ENCODE measurements at regions not wholly inside any gene's neighbourhood (a gene's known extent, or its start where the extent isn't known, plus 50 kb on each side); places are given as distances from the start of the nearest gene placed in this dataset.

GRCh38 chr15:93485438-93486327 is 396.7 kb upstream of the RGMA start:
- no peak overlapping the region for H2BK15ac ChIP-seq (ENCODE audit: low read depth, low read length)
- in situ Hi-C loops (cut with MboI; ENCODE audit: low sequenced_read_pairs), result no loop called here
- H3K9me3 ChIP-seq (ENCODE audit: control insufficient read depth, insufficient read depth, low read length), result peaks cover 32% of the 10 kb centered on the region
- no peaks in the 10 kb centered on the region for H3K4me1 ChIP-seq (ENCODE audit: control insufficient read depth, insufficient read depth, low read length)
- no peak overlapping the region for H4K91ac ChIP-seq (ENCODE audit: insufficient read depth, low read depth, low read length)
- no peak overlapping the region for H3K56ac ChIP-seq (ENCODE audit: extremely low read depth, insufficient read depth, low read length)
- TF ChIP-seq CHD1 (IDR thresholded peaks at IDR 0.05; ENCODE audit: low read depth, low read length) (no peak), MAFK (IDR thresholded peaks at IDR 0.05; ENCODE audit: low read depth, low read length) (no peak), POLR2A (IDR thresholded peaks at IDR 0.05; ENCODE audit: low read depth, low read length) (no peak), CEBPB (IDR thresholded peaks at IDR 0.05; ENCODE audit: low read depth, low read length) (no peak), RFX5 (IDR thresholded peaks at IDR 0.05; ENCODE audit: low read depth, low read length) (no peak), MAZ (IDR thresholded peaks at IDR 0.05; ENCODE audit: borderline replicate concordance, low read depth, low read length) (no peak)
- H3K18ac ChIP-seq (ENCODE audit: low read depth, low read length), result no peak overlapping the region
- DNase-seq (no peak), ATAC-seq (ENCODE audit: low read depth) (no peak)
- no TSS peak for BruUV-seq (replicated peaks)
- no peak overlapping the region for H4K5ac ChIP-seq (ENCODE audit: low read depth, low read length)
- no peak overlapping the region for H3K9ac ChIP-seq (ENCODE audit: low read depth, low read length)
- POLR2A ChIA-PET (ENCODE audit: unreplicated experiment), result no interaction called here
- no peak overlapping the region for H3K4me2 ChIP-seq (ENCODE audit: low read depth, low read length)
- no peak overlapping the region for H3K14ac ChIP-seq (replicated peaks; ENCODE audit: low read depth, low read length)
- no peak overlapping the region for H2AK9ac ChIP-seq (replicated peaks; ENCODE audit: low read depth, low read length, poor library complexity)
- H2AFZ ChIP-seq (replicated peaks; ENCODE audit: low read length, poor library complexity), result no peak overlapping the region
- H3K27me3 ChIP-seq (ENCODE audit: control insufficient read depth, insufficient read depth, low read length), result no peaks in the 10 kb centered on the region
- no peak overlapping the region for H2BK5ac ChIP-seq (ENCODE audit: low read depth, low read length, poor library complexity, severe bottlenecking)
- H3K4ac ChIP-seq (ENCODE audit: low read depth, low read length), result no peak overlapping the region
- no peak overlapping the region for H3K27ac ChIP-seq (ENCODE audit: insufficient read depth, low read length)
- CTCF ChIA-PET, result no interaction called here
- H3K23ac ChIP-seq (ENCODE audit: low read depth, low read length), result no peak overlapping the region
- dilution Hi-C loops (cut with HindIII; ENCODE audit: low sequenced_read_pairs, unreplicated experiment), result no loop called here
- no peak overlapping the region for H2BK120ac ChIP-seq (ENCODE audit: low read depth, low read length)
- WGBS, 2 experiments (ENCODE audit: extremely low coverage in 2 of 2, insufficient read length in 1 of 2), result no CpG with 5 or more reads among the region's 11 CpGs
- no peak overlapping the region for H3K4me3 ChIP-seq (ENCODE audit: insufficient read depth, low read depth, low read length)
- H2AK5ac ChIP-seq (ENCODE audit: low read depth, low read length), result no peak overlapping the region
- H3K79me1 ChIP-seq (ENCODE audit: low read depth in 1 of 2, low read length in 2 of 2), result no peaks in the 10 kb centered on the region
- H3K9me1 ChIP-seq (ENCODE audit: insufficient read depth, low read length), result no peaks in the 10 kb centered on the region
- no peak overlapping the region for H4K8ac ChIP-seq (ENCODE audit: low read depth in 2 of 2, low read length in 2 of 2)
- intact Hi-C loops (cut with micrococcal nuclease), result no loop called here
- no peak overlapping the region for H2BK20ac ChIP-seq (ENCODE audit: low read depth, low read length)
- H4K20me1 ChIP-seq (ENCODE audit: insufficient read depth, low read length), result no peaks in the 10 kb centered on the region
- no peaks in the 10 kb centered on the region for H3K36me3 ChIP-seq (ENCODE audit: control insufficient read depth, insufficient read depth, low read length)
